ENCODE measurements at regions not wholly inside any gene's neighbourhood (a gene's known extent, or its start where the extent isn't known, plus 50 kb on each side); places are given as distances from the start of the nearest gene placed in this dataset.
"Not testable (repeated sequence)": the region's sequence is repeated elsewhere in the genome, so short reads cannot be mapped to it uniquely, and the experiment has no call there.

GRCh38 chr7:42549866-42550485 is 313.0 kb upstream of the GLI3 start:
- no peak overlapping the region for H3K27ac ChIP-seq
- 68% methylated on average over 3 of the region's 3 CpGs for WGBS, 2 donors
- TF ChIP-seq CTCF (IDR thresholded peaks at IDR 0.05) = no peak
- H3K27me3 ChIP-seq = no peaks in the 10 kb centered on the region
- no peaks in the 10 kb centered on the region for H3K4me1 ChIP-seq
- DNase-seq (no peak), ATAC-seq (no peak)
- H3K36me3 ChIP-seq = no peaks in the 10 kb centered on the region
- intact Hi-C loops (cut with DNase I) = no loop called here
- H3K4me3 ChIP-seq = no peak overlapping the region
- peaks cover 0 to 40% (median 6%) of the 10 kb centered on the region in 11 donors for H3K9me3 ChIP-seq

- Histone ChIP-seq H3K4me1 (no peaks in the 10 kb centered on the region), H3K4me3 (no peak overlapping the region), H3K27me3 (no peaks in the 10 kb centered on the region), H3K27ac (no peak overlapping the region), H3K36me3 (no peaks in the 10 kb centered on the region), H3K9me3 (peaks cover 0 to 40% (median 7%) of the 10 kb centered on the region in 11 donors)
- DNase-seq = no peak
- no peak for ATAC-seq
- WGBS, 2 donors = 76 to 88% methylated on average over 6 of the region's 6 CpGs
- no peak for TF ChIP-seq CTCF (IDR thresholded peaks at IDR 0.05)
- intact Hi-C loops (cut with DNase I) = no loop called here
Measured at GRCh38 chr7:42548816-42549611, 312.0 kb upstream of the GLI3 start.

GRCh38 chr7:42545049-42545724 is 308.2 kb upstream of the GLI3 start:
- Histone ChIP-seq H3K4me1 (no peaks in the 10 kb centered on the region), H3K36me3 (no peaks in the 10 kb centered on the region), H3K4me3 (no peak overlapping the region), H3K27ac (no peak overlapping the region), H3K9me3 (peaks cover 0 to 41% (median 7%) of the 10 kb centered on the region in 11 donors), H3K27me3 (no peaks in the 10 kb centered on the region)
- intact Hi-C loops (cut with DNase I) = no loop called here
- DNase-seq (no peak), ATAC-seq (no peak)
- 83 to 91% methylated on average over 1 of the region's 1 CpG for WGBS, 2 donors
- TF ChIP-seq CTCF (IDR thresholded peaks at IDR 0.05) = no peak

- peak in 2 of 8 donors; percentile 44 to 54 for ATAC-seq
- 54 to 70% methylated on average over 4 of the region's 4 CpGs for WGBS, 2 donors
- H3K9me3 ChIP-seq = peaks cover 0 to 41% (median 7%) of the 10 kb centered on the region in 11 donors
- H3K27me3 ChIP-seq = no peaks in the 10 kb centered on the region
- no peak overlapping the region for H3K4me3 ChIP-seq
- DNase-seq = no peak
- no peaks in the 10 kb centered on the region for H3K4me1 ChIP-seq
- TF ChIP-seq CTCF (IDR thresholded peaks at IDR 0.05) = no peak
- no peaks in the 10 kb centered on the region for H3K36me3 ChIP-seq
- no peak overlapping the region for H3K27ac ChIP-seq
- intact Hi-C loops (cut with DNase I) = no loop called here
Measured at GRCh38 chr7:42543953-42544352, 306.9 kb upstream of the GLI3 start.

GRCh38 chr7:42542446-42542845 is 305.4 kb upstream of the GLI3 start:
- H3K27me3 ChIP-seq; ATAC-seq; H3K27ac ChIP-seq; H3K36me3 ChIP-seq; H3K4me3 ChIP-seq; intact Hi-C loops (cut with DNase I); H3K4me1 ChIP-seq; DNase-seq: not testable (repeated sequence)
- H3K9me3 ChIP-seq = peaks cover 0 to 41% (median 7%) of the 10 kb centered on the region in 11 donors
- 57 to 92% methylated on average over 1 of the region's 1 CpG for WGBS, 2 donors

All from heart right ventricle (tissue), 16 donors.